ENCODE measurements at regions not wholly inside any gene's neighbourhood (a gene's known extent, or its start where the extent isn't known, plus 50 kb on each side); places are given as distances from the start of the nearest gene placed in this dataset.
A peak's percentile ranks its signal among the peaks of the same experiment; 100 is the strongest.

- no peak overlapping the region for H2AFZ ChIP-seq (ENCODE audit: low read depth, low read length)
- H3K27me3 ChIP-seq (ENCODE audit: control insufficient read depth in 2 of 2, insufficient read depth in 2 of 2, low read length in 2 of 2): no peaks in the 10 kb centered on the region
- no peaks in the 10 kb centered on the region for H3K79me2 ChIP-seq (ENCODE audit: control insufficient read depth, insufficient read depth, low read length)
- H3K27ac ChIP-seq (ENCODE audit: extremely low read depth, low read depth, low read length): no peak overlapping the region
- no TSS peak for BruUV-seq (replicated peaks)
- CTCF ChIA-PET (ENCODE audit: low intra/inter-chr PET ratio): interaction anchor here (0.7 kb wide), 1 partner anchor 80 kb away, joined by 3 read pairs; no protein-coding TSS in a partner anchor
- H3K4me2 ChIP-seq (ENCODE audit: insufficient read depth, low read length): no peak overlapping the region
- DNase-seq (ENCODE audit: extremely low read depth in 1 of 4, low spot score in 3 of 4) (no peak), FAIRE-seq (no peak), ATAC-seq (no peak)
- 40% methylated on average over 5 of the region's 5 CpGs for WGBS (ENCODE audit: insufficient coverage, low coverage, missing lambda C conversion rate)
- H3K4me1 ChIP-seq (replicated peaks in 1 of 2; ENCODE audit: control insufficient read depth in 2 of 2, insufficient read depth in 2 of 2, low read length in 2 of 2): no peaks in the 10 kb centered on the region; a peak in 1 of 5 replicates
- POLR2A ChIA-PET: interaction anchor here (0.6 to 1.1 kb wide), 3 partner anchors 14 to 160 kb away, joined by 3 to 4 read pairs (median 3); no protein-coding TSS in a partner anchor
- no peak overlapping the region for H3K4me3 ChIP-seq
- H3K9me1 ChIP-seq (ENCODE audit: control insufficient read depth, insufficient read depth, low read length): no peaks in the 10 kb centered on the region
- H4K20me1 ChIP-seq (replicated peaks; ENCODE audit: control insufficient read depth, insufficient read depth, low read length): no peaks in the 10 kb centered on the region
- H3K9me3 ChIP-seq (replicated peaks; ENCODE audit: control insufficient read depth, insufficient read depth, low read depth, low read length): no peaks in the 10 kb centered on the region
- H3K36me3 ChIP-seq (ENCODE audit: control insufficient read depth, insufficient read depth, low read length): no peaks in the 10 kb centered on the region
- H3K9ac ChIP-seq (ENCODE audit: insufficient read depth in 1 of 2, low read depth in 2 of 2, low read length in 2 of 2): no peak overlapping the region
- in situ Hi-C loops (cut with MboI) (no loop called here), intact Hi-C loops (cut with micrococcal nuclease) (no loop called here)
- TF ChIP-seq ZNF277 (CRISPR knock-in tag; IDR thresholded peaks at IDR 0.05; ENCODE audit: borderline replicate concordance): no peak
These were observed 158.9 kb upstream of the JUN start for GRCh38 chr1:58942759-58943191.

- peak; percentile 51 for ATAC-seq
- H4K20me1 ChIP-seq (replicated peaks; ENCODE audit: control insufficient read depth, insufficient read depth, low read length): no peaks in the 10 kb centered on the region
- no peaks in the 10 kb centered on the region for H3K9me3 ChIP-seq (replicated peaks; ENCODE audit: control insufficient read depth, insufficient read depth, low read depth, low read length)
- H3K4me2 ChIP-seq (ENCODE audit: insufficient read depth, low read length): no peak overlapping the region
- H3K27me3 ChIP-seq (ENCODE audit: control insufficient read depth in 2 of 2, insufficient read depth in 2 of 2, low read length in 2 of 2): no peaks in the 10 kb centered on the region
- no peaks in the 10 kb centered on the region for H3K79me2 ChIP-seq (ENCODE audit: control insufficient read depth, insufficient read depth, low read length)
- ChIA-PET CTCF (ENCODE audit: low intra/inter-chr PET ratio) (interaction anchor here (0.5 kb wide), 1 partner anchor 159 kb away, joined by 3 read pairs; no protein-coding TSS in a partner anchor), POLR2A (interaction anchor here (0.6 kb wide), 1 partner anchor 161 kb away, joined by 4 read pairs; no protein-coding TSS in a partner anchor)
- no peak overlapping the region for H3K4me3 ChIP-seq
- in situ Hi-C loops (cut with MboI): no loop called here
- H3K9ac ChIP-seq (ENCODE audit: insufficient read depth in 1 of 2, low read depth in 2 of 2, low read length in 2 of 2): peak overlapping the region in 1 of 2 experiments; percentile 17; a peak in 1 of 4 replicates
- no peak for FAIRE-seq
- H3K27ac ChIP-seq (ENCODE audit: extremely low read depth, low read depth, low read length): no peak overlapping the region
- WGBS (ENCODE audit: insufficient coverage, low coverage, missing lambda C conversion rate): 31% methylated on average over 4 of the region's 4 CpGs
- H3K4me1 ChIP-seq (replicated peaks in 1 of 2; ENCODE audit: control insufficient read depth in 2 of 2, insufficient read depth in 2 of 2, low read length in 2 of 2): no peaks in the 10 kb centered on the region; a peak in 1 of 5 replicates
- intact Hi-C loops (cut with micrococcal nuclease): no loop called here
- no peak for DNase-seq (ENCODE audit: extremely low read depth in 1 of 4, low spot score in 3 of 4)
- H2AFZ ChIP-seq (ENCODE audit: low read depth, low read length): peak overlapping the region; percentile 18
- no peaks in the 10 kb centered on the region for H3K36me3 ChIP-seq (ENCODE audit: control insufficient read depth, insufficient read depth, low read length)
- BruUV-seq (replicated peaks): no TSS peak
- H3K9me1 ChIP-seq (ENCODE audit: control insufficient read depth, insufficient read depth, low read length): no peaks in the 10 kb centered on the region
- TF ChIP-seq PPARD (CRISPR knock-in tag; IDR thresholded peaks at IDR 0.05): no peak
These were observed 159.9 kb upstream of the JUN start for GRCh38 chr1:58943776-58944175.
